HG03097 (cell line): ENCODE measurements at regions not wholly inside any gene's neighbourhood (a gene's known extent, or its start where the extent isn't known, plus 50 kb on each side); places are given as distances from the start of the nearest gene placed in this dataset.

Experiments
- ATAC-seq: cut with Tn5 transposase; IDR thresholded peaks from one replicate; pipeline ENCODE4 v1.9.1; 2021; ENCODE audit not compliant: unreplicated experiment, low FRiP score

DNA sequence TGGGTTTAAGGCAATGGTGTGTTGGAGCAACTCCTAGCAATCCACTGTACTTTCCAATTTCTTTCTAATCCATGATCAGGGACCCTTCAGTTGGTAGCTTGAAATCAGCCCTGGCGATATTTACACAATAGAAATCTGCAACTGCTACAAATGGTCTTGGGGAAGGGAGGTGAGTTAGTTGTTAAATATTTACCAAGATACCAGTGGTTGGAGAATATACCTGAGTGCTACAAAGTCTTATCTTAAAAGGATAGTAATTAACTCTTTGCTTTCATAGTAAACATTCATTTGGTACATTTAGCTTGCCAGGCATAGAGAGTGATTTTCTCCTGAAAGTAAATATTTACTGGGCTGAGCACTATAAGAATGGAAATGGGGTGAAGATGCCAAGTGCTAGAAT, 568.2 kb downstream of the BCKDHB start:
- ATAC-seq = no peak

DNA sequence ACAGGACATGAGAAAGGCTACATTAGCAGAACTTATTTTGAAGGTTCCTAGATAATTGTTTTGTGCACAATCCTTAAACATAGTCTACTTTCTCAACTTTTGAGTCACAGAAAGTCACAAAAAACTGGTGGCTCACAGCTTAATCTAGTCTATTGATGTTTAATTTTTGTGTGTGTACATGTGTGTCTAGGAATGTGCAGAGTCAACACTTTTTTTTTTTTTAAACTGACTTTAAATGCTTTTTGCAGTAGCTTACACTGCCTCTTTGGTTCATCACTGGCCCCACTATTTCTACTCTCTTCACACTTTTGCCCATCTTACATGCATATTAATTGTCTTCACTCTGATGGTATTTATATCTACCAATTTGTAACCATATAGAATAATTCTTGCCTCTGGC, 566.9 kb downstream of the BCKDHB start:
- no peak for ATAC-seq

- no peak for ATAC-seq
These were observed 560.5 kb downstream of the BCKDHB start for GRCh38 chr6:80667006-80667405.

- no peak for ATAC-seq
These were observed 552.5 kb downstream of the BCKDHB start for GRCh38 chr6:80658926-80659325.

- no peak for ATAC-seq
These were observed 540.7 kb downstream of the BCKDHB start for GRCh38 chr6:80647156-80647555.

GRCh38 chr6:80643881-80644280, 537.4 kb downstream of the BCKDHB start:
- ATAC-seq = no peak

GRCh38 chr6:80642452-80642851, 536.0 kb downstream of the BCKDHB start:
- no peak for ATAC-seq

GRCh38 chr6:80641591-80641990, 535.1 kb downstream of the BCKDHB start:
- ATAC-seq = no peak

DNA sequence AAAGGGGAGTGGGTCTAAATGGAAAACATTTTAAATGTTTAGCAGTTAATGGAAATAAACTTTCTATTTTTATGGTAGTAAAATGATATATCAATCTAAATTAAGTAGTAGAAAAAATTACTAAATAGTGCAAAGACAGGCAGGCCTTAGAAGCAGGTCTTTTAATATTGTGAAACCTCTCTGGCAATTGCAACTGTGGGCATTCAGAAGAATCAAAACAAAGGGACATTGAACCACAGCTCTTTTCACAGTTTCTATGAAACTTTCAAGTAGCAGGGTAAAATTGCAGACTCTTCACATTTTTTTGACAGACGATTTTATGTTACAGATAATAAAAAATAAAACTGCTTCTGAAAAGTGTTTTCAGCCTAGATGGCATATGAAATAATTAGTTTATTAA, 533.7 kb downstream of the BCKDHB start:
- ATAC-seq = no peak

DNA sequence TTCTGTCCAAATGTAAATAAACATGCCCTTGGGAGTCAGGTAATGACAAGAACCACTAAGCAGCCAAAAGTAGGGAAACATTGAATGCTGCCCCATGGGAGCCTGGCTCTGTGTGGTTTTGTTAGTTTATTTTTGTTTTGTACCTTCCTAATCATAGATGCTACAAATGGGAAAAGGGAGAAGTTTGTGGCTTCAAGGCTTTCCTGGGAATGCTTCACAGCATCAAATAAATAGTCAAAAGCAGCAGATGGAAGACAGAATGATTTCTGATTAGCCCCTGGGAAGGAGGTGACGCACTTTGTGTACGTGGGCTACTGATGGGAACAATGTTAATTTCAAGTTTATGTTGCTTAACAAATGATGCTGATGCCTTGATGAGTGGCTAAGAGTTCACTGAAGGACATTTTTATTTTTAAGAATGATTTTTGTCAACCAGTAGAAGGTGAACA, 532.7 kb downstream of the BCKDHB start:
- no peak for ATAC-seq

GRCh38 chr6:80638213-80639055, 532.0 kb downstream of the BCKDHB start:
- peak; percentile 86 for ATAC-seq

DNA sequence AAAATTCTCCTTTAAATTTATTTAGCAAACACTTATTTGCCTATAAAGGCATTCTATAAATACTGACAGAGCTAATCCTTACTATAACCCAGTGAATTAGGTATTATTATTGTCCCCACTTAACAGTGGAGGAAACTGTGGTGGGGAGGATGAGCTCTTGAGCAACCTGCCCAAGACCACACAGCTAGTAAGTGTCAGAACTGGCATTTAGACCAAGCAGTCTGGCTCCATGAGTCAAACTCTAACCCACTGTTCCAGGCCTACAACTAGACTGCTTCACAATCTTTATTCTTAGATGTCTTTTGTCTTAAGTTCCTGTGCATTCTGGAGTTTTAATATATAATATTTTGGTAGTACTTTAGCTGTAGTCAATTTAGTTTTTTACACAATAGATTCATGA, 530.8 kb downstream of the BCKDHB start:
- no peak for ATAC-seq

GRCh38 chr6:80636689-80637088, 530.2 kb downstream of the BCKDHB start:
- ATAC-seq = no peak

- no peak for ATAC-seq
These were observed 526.9 kb downstream of the BCKDHB start for GRCh38 chr6:80633412-80633811.

- no peak for ATAC-seq
These were observed 518.9 kb downstream of the BCKDHB start for GRCh38 chr6:80625405-80625804.

DNA sequence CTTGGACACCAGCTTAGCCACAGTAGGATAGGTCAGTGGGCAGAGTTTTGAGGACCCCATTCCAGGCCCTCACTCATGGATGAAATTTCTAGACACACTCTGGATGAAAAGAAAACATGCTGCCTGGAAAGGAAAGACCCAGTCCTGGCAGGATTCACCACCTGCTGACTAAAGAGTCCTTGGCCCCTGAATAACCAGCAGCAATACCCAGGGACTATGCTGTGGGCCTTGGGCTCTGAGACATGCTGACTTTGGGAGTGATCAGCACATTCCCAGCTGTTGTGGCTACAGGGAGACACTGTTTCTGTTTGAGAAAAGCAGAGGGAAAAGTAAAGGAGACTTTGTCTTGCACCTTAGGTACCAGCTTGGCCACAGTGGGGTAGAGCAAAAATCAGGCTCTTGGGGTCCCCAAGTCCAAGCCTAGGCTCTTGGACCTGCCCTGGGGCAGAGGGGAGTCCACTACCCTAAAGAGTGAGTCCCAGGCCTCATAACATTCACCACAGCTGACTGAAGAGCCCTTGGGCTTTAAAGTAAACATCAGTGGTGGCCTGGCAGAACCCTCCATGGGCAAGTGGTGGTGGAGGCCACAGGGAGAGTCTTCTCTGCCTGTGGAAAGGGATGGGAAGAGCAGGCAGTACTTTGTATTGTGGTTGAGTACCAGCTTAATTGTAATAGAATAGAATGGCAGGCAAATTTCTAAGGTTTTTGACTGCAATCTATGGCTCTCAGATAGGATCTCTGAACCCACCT, 516.8 kb downstream of the BCKDHB start:
- no peak for ATAC-seq

GRCh38 chr6:80622641-80623040, 516.2 kb downstream of the BCKDHB start:
- no peak for ATAC-seq

GRCh38 chr6:80618953-80619352, 512.5 kb downstream of the BCKDHB start:
- no peak for ATAC-seq

- ATAC-seq = no peak
These were observed 504.4 kb downstream of the BCKDHB start for GRCh38 chr6:80610846-80611245.

DNA sequence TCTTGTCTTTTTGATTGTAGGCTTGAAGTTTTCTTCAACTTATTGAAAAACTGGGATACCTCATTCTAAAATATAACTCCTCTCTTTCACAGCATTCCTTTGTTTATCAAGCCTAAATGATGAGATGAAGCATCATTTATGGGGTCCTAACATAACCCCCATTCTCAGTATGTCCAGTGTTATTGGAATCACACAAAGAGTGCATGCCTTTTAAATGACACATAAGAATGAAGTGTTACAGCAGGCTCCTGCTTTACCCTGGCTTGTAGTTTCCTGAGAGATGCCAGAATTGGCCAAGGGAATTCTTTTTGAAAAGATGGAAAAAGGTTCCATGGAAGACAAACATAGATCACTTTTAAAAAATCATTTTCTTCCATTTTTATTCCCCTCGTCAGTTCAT, 502.4 kb downstream of the BCKDHB start:
- no peak for ATAC-seq

GRCh38 chr6:80607811-80608391, 501.4 kb downstream of the BCKDHB start:
- no peak for ATAC-seq
